GM18511 (cell line): ENCODE measurements at regions not wholly inside any gene's neighbourhood (a gene's known extent, or its start where the extent isn't known, plus 50 kb on each side); places are given as distances from the start of the nearest gene placed in this dataset.

Source experiments
- ATAC-seq: cut with Tn5 transposase; IDR thresholded peaks from one replicate; pipeline ENCODE4 v1.9.1; 2021; ENCODE audit warnings: mild to moderate bottlenecking, moderate library complexity; ENCODE audit not compliant: unreplicated experiment

GRCh38 chr12:125954362-125954761 lies 889.1 kb downstream of the AACS start:
- no peak for ATAC-seq

GRCh38 chr12:125956186-125956585 lies 891.0 kb downstream of the AACS start:
- no peak for ATAC-seq

GRCh38 chr12:125966641-125967040 lies 901.4 kb downstream of the AACS start:
- ATAC-seq: no peak

GRCh38 chr12:125968413-125968812 lies 903.2 kb downstream of the AACS start:
- ATAC-seq: no peak

- no peak for ATAC-seq
Measured at GRCh38 chr12:125971981-125972380, 906.7 kb downstream of the AACS start.

- no peak for ATAC-seq
Measured at GRCh38 chr12:125978286-125978685, 913.1 kb downstream of the AACS start.

- ATAC-seq: no peak
Measured at GRCh38 chr12:125981610-125982253, 916.5 kb downstream of the AACS start.

- no peak for ATAC-seq
Measured at GRCh38 chr12:125983094-125983783, 918.0 kb downstream of the AACS start.

GRCh38 chr12:125983784-125984500 lies 918.7 kb downstream of the AACS start:
- ATAC-seq: no peak

- ATAC-seq: no peak
Measured at GRCh38 chr12:125988545-125988944, 923.3 kb downstream of the AACS start.

GRCh38 chr12:125989696-125990095 lies 924.5 kb downstream of the AACS start:
- no peak for ATAC-seq

- ATAC-seq: no peak
Measured at GRCh38 chr12:125996443-125996842, 931.2 kb downstream of the AACS start.

- no peak for ATAC-seq
Measured at GRCh38 chr12:125999628-126000027, 934.4 kb downstream of the AACS start.

- ATAC-seq: no peak
Measured at GRCh38 chr12:126019385-126019784, 954.1 kb downstream of the AACS start.

- ATAC-seq: no peak
Measured at GRCh38 chr12:126021675-126022074, 956.4 kb downstream of the AACS start.

GRCh38 chr12:126027825-126028224 lies 962.6 kb downstream of the AACS start:
- no peak for ATAC-seq

- ATAC-seq: no peak
Measured at GRCh38 chr12:126030573-126030972, 965.3 kb downstream of the AACS start.

GRCh38 chr12:126033751-126034150 lies 968.5 kb downstream of the AACS start:
- no peak for ATAC-seq

- ATAC-seq: no peak
Measured at GRCh38 chr12:126036348-126036747, 971.1 kb downstream of the AACS start.

- ATAC-seq: no peak
Measured at GRCh38 chr12:126038434-126038833, 973.2 kb downstream of the AACS start.

GRCh38 chr12:126040307-126040706 lies 975.1 kb downstream of the AACS start:
- no peak for ATAC-seq

GRCh38 chr12:126042286-126042685 lies 977.1 kb downstream of the AACS start:
- ATAC-seq: no peak
